K562 (cell line): ENCODE measurements at regions not wholly inside any gene's neighbourhood (a gene's known extent, or its start where the extent isn't known, plus 50 kb on each side); places are given as distances from the start of the nearest gene placed in this dataset.

Experiments used
- ATAC-seq: fragments of 200-7000 bp; cut with Tn5 transposase; 3 replicates; pipeline ENCODE4 v1.9.1; 2020; ENCODE audit warnings: moderate library complexity
- BruUV-seq: library from RNA; stranded (reverse); fragments of 400-500 nt; replicated peaks from 2 replicates; lab custom pipeline; 2021; lab: Mats Ljungman, UMichigan
- CTCF ChIA-PET: fragments of 300-600 bp; formaldehyde crosslinking; extraction: SDS; loops from one replicate; lab custom pipeline; 2021; ENCODE audit warnings: low intra/inter-chr PET ratio; lab: Yijun Ruan, JAX
- POLR2A ChIA-PET: fragments of 300-600, 350-650 bp; sonication (Branson Sonifier 250); formaldehyde crosslinking; extraction: SDS; loops from one replicate; lab custom pipeline; 2021; ENCODE audit warnings: antibody characterized with exemption, inconsistent platforms; lab: Yijun Ruan, JAX
- DNase-seq, 4 experiments: peaks; one replicate each; pipeline versions ENCODE4 v3.0.0 to v3.0.0-alpha.2; 2011 to 2018; ENCODE audit warnings: low spot score in 3 of 4, mixed read lengths in 3 of 4; ENCODE audit errors: extremely low read depth in 1 of 4
- FAIRE-seq: peaks from 2 replicates; lab custom pipeline; 2011; peaks lifted over from hg19 to GRCh38; lab: Jason Lieb, UNC
- H2AFZ ChIP-seq: 2 replicates; pipeline ENCODE4 v1.6.0; 2011; ENCODE audit warnings: low read depth, low read length, control low read depth, inconsistent platforms
- H3K27ac ChIP-seq: fragments of 200-600 bp; 3 replicates; pipeline ENCODE4 v1.8.0; 2011; ENCODE audit warnings: low read depth, mild to moderate bottlenecking, control low read depth, inconsistent platforms, low read length, moderate library complexity, mixed read lengths; ENCODE audit errors: extremely low read depth
- H3K27me3 ChIP-seq, 2 experiments: fragments of 300-600 bp in 1 of 2; 2 replicates in 1 of 2; 3 replicates in 1 of 2; pipeline versions ENCODE4 v1.6.0 to v1.8.0; 2011; ENCODE audit warnings: inconsistent platforms in 2 of 2, low read length in 2 of 2, mild to moderate bottlenecking in 1 of 2, mixed read lengths in 1 of 2, moderate library complexity in 1 of 2; ENCODE audit not compliant: control insufficient read depth in 2 of 2, insufficient read depth in 2 of 2
- H3K36me3 ChIP-seq: fragments of 300-600 bp; 3 replicates; pipeline ENCODE4 v1.8.0; 2011; ENCODE audit warnings: mild to moderate bottlenecking, low read length, inconsistent platforms; ENCODE audit not compliant: control insufficient read depth, insufficient read depth
- H3K4me1 ChIP-seq, 2 experiments: fragments of 200-600 bp in 1 of 2; replicated peaks in 1 of 2; 2 replicates in 1 of 2; 3 replicates in 1 of 2; pipeline versions ENCODE4 v1.5.1 to v1.8.0; 2011; ENCODE audit warnings: inconsistent platforms in 2 of 2, low read length in 2 of 2, mild to moderate bottlenecking in 1 of 2, mixed read lengths in 1 of 2, moderate library complexity in 1 of 2; ENCODE audit not compliant: control insufficient read depth in 2 of 2, insufficient read depth in 2 of 2
- H3K4me2 ChIP-seq: 2 replicates; pipeline ENCODE4 v1.6.1; 2011; ENCODE audit warnings: low read length, control low read depth, inconsistent platforms, mixed read lengths; ENCODE audit not compliant: insufficient read depth
- H3K4me3 ChIP-seq: fragments of 200-600 bp; sonication (generic), shearing (Covaris generic); 2 replicates; pipeline ENCODE4 v1.5.1; 2016; ENCODE audit warnings: control low read depth, inconsistent platforms
- H3K79me2 ChIP-seq: fragments of 200-600 bp; 3 replicates; pipeline ENCODE4 v1.8.0; 2011; ENCODE audit warnings: low read length, inconsistent platforms; ENCODE audit not compliant: control insufficient read depth, insufficient read depth
- H3K9ac ChIP-seq, 2 experiments: 2 replicates each; pipeline versions ENCODE4 v1.6.0 to v1.6.1; 2011; ENCODE audit warnings: low read depth in 2 of 2, low read length in 2 of 2, control low read depth in 1 of 2, inconsistent platforms in 1 of 2, mild to moderate bottlenecking in 1 of 2, mixed read lengths in 1 of 2; ENCODE audit not compliant: insufficient read depth in 1 of 2
- H3K9me1 ChIP-seq: one replicate; pipeline ENCODE4 v1.6.0; 2011; ENCODE audit warnings: inconsistent platforms, mild to moderate bottlenecking, low read length, moderate library complexity; ENCODE audit not compliant: control insufficient read depth, insufficient read depth
- H3K9me3 ChIP-seq: replicated peaks from 2 replicates; pipeline ENCODE4 v1.5.1; 2011; ENCODE audit warnings: low read depth, low read length, inconsistent platforms; ENCODE audit not compliant: control insufficient read depth, insufficient read depth
- H4K20me1 ChIP-seq: replicated peaks from 2 replicates; pipeline ENCODE4 v1.6.1; 2011; ENCODE audit warnings: low read length, inconsistent platforms, mixed read lengths; ENCODE audit not compliant: control insufficient read depth, insufficient read depth
- ADNP ChIP-seq: fragments of 200-800 bp; sonication (Bioruptor generic); IDR thresholded peaks from 2 replicates; pipeline ENCODE4 v1.6.1; 2016; ENCODE audit warnings: missing genetic modification characterization, missing compliant biosample characterization
- ARHGAP35 ChIP-seq: fragments of 450-650 bp; IDR thresholded peaks from 2 replicates; pipeline ENCODE4 v1.6.1; 2018; ENCODE audit not compliant: partially characterized antibody
- ATF7 ChIP-seq: fragments of 450-650 bp; IDR thresholded peaks from 2 replicates; pipeline ENCODE4 v1.7.1; 2014; ENCODE audit warnings: mild to moderate bottlenecking, moderate library complexity
- CBFB ChIP-seq: sonication (generic); formaldehyde crosslinking; IDR thresholded peaks from 2 replicates; pipeline ENCODE4 v1.4.0; 2020; ENCODE audit warnings: mild to moderate bottlenecking, missing genetic modification reagents
- GABPA ChIP-seq: fragments of 200-800 bp; sonication (Bioruptor generic); conservative IDR thresholded peaks from 2 replicates; pipeline ENCODE4 v1.6.1; 2016; ENCODE audit warnings: low read depth, missing genetic modification characterization, missing compliant biosample characterization
- HSF4 ChIP-seq: fragments of 250-450 bp; sonication (Bioruptor Pico); IDR thresholded peaks from 2 replicates; pipeline ENCODE4 v2.1.2; 2022; ENCODE audit warnings: mild to moderate bottlenecking, moderate library complexity, borderline replicate concordance
- ILF3 ChIP-seq: fragments of 450-650 bp; IDR thresholded peaks from 2 replicates; pipeline ENCODE4 v1.6.1; 2018; ENCODE audit warnings: antibody characterized with exemption, mild to moderate bottlenecking, moderate library complexity, borderline replicate concordance
- SETDB1 ChIP-seq: IDR thresholded peaks from one replicate; pipeline ENCODE4 v1.6.1; 2012; ENCODE audit warnings: low read length, control low read depth, inconsistent platforms
- TAL1 ChIP-seq: fragments of 450-650 bp; IDR thresholded peaks from 2 replicates; pipeline ENCODE4 v1.6.1; 2016; ENCODE audit warnings: mild to moderate bottlenecking
- XRCC3 ChIP-seq: fragments of 450-650 bp; IDR thresholded peaks from 2 replicates; pipeline ENCODE4 v1.6.1; 2017; ENCODE audit warnings: mild to moderate bottlenecking, moderate library complexity
- ZNF140 ChIP-seq: fragments of 250-450 bp; sonication (Bioruptor Pico); IDR thresholded peaks from 2 replicates; pipeline ENCODE4 v1.8.0; 2021; ENCODE audit warnings: moderate library complexity, mild to moderate bottlenecking, inconsistent platforms
- ZNF778 ChIP-seq: fragments of 450-650 bp; formaldehyde crosslinking; IDR thresholded peaks from 2 replicates; pipeline ENCODE4 v1.4.0; 2020; ENCODE audit warnings: mild to moderate bottlenecking, moderate library complexity
- WGBS: fragments of 100-300 bp; shearing (Covaris generic); methylation state at CpG from one replicate; pipeline ENCODE4 v1.1.6; 2016; ENCODE audit warnings: low coverage, mixed read lengths; ENCODE audit not compliant: insufficient coverage; ENCODE audit errors: missing lambda C conversion rate; 5-methylcytosine and 5-hydroxymethylcytosine counted together
- in situ Hi-C: fragments of 300-500 bp; cut with MboI; formaldehyde crosslinking; loops from 4 replicates; pipeline ENCODE4 v1.15.0; 2018; ENCODE audit warnings: inconsistent platforms, mixed read lengths
- intact Hi-C: fragments of 100-400 bp; cut with micrococcal nuclease; formaldehyde crosslinking; loops from 2 replicates; pipeline ENCODE4 v1.14.2; 2022

DNA sequence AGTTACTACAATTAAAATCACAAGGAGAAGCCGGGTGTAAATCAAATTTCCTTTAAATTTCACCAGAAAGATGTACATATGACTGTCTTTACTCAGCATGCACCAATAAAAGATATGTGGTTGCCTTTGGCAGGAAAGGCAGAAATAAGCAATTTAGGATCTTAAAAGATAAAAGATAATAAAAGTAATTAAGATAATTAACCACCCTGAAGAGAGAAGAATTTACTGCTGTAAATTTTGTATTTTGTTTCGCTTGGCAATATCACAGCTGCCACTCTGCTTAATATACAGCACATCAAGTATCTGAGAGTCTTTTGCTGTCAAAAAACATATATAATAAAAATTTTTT, 411.9 kb downstream of the MN1 start:
- DNase-seq, result no peak
- 0% methylated on average over 2 of the region's 2 CpGs for WGBS
- in situ Hi-C loops, result no loop called here
- BruUV-seq, result no TSS peak
- no peaks in the 10 kb centered on the region for H3K4me1 ChIP-seq
- peaks cover 0 to 13% of the 10 kb centered on the region in 2 experiments; a peak in 1 of 5 replicates for H3K27me3 ChIP-seq
- FAIRE-seq, result no peak
- intact Hi-C loops, result no loop called here
- no peaks in the 10 kb centered on the region for H3K9me1 ChIP-seq
- H3K9me3 ChIP-seq, result no peaks in the 10 kb centered on the region
- ATAC-seq, result no peak
- H3K4me3 ChIP-seq, result no peak overlapping the region
- H3K36me3 ChIP-seq, result no peaks in the 10 kb centered on the region
- no peak overlapping the region for H3K9ac ChIP-seq
- ChIA-PET CTCF (no interaction called here), POLR2A (no interaction called here)
- H3K4me2 ChIP-seq, result no peak overlapping the region
- TF ChIP-seq SETDB1, result no peak
- no peak for TF ChIP-seq XRCC3
- no peak for TF ChIP-seq ZNF778
- TF ChIP-seq ZNF140 (CRISPR knock-in tag), result no peak
- TF ChIP-seq ARHGAP35, result no peak
- no peak for TF ChIP-seq GABPA (tag)
- TF ChIP-seq ADNP, result no peak
- no peak for TF ChIP-seq TAL1
- TF ChIP-seq ILF3, result no peak
- no peak for TF ChIP-seq CBFB (CRISPR knock-in tag)
- TF ChIP-seq ATF7, result no peak
- TF ChIP-seq HSF4, result no peak
- no peaks in the 10 kb centered on the region for H3K79me2 ChIP-seq
- H2AFZ ChIP-seq, result no peak overlapping the region
- H3K27ac ChIP-seq, result no peak overlapping the region
- no peaks in the 10 kb centered on the region for H4K20me1 ChIP-seq
